GM12891 (cell line): ENCODE measurements at regions not wholly inside any gene's neighbourhood (a gene's known extent, or its start where the extent isn't known, plus 50 kb on each side); places are given as distances from the start of the nearest gene placed in this dataset.

Experiments used
- DNase-seq: peaks from one replicate; pipeline ENCODE4 v3.0.0; 2011; ENCODE audit warnings: low spot score; ENCODE audit not compliant: insufficient read length
- FAIRE-seq: peaks from 2 replicates; lab custom pipeline; 2011; peaks lifted over from hg19 to GRCh38; lab: Jason Lieb, UNC
- PAX5 ChIP-seq: IDR thresholded peaks from 2 replicates; pipeline ENCODE4 v1.6.1; 2011; ENCODE audit warnings: low read length, moderate library complexity, mild to moderate bottlenecking; ENCODE audit not compliant: insufficient read depth, severe bottlenecking
- POLR2A ChIP-seq: IDR thresholded peaks from 2 replicates; pipeline ENCODE4 v1.6.1; 2011; ENCODE audit warnings: low read depth, low read length, control low read depth
- POLR2AphosphoS5 ChIP-seq: IDR thresholded peaks from 2 replicates; pipeline ENCODE4 v1.6.1; 2011; ENCODE audit warnings: low read depth, low read length, control low read depth
- POU2F2 ChIP-seq: IDR thresholded peaks from 2 replicates; pipeline ENCODE4 v1.6.1; 2011; ENCODE audit warnings: low read depth, mild to moderate bottlenecking, control low read depth, low read length, moderate library complexity
- SPI1 ChIP-seq: IDR thresholded peaks from 2 replicates; pipeline ENCODE4 v1.6.1; 2011; ENCODE audit warnings: low read depth, low read length, control low read depth
- TAF1 ChIP-seq: IDR thresholded peaks from 2 replicates; pipeline ENCODE4 v1.6.1; 2011; ENCODE audit warnings: low read depth, low read length, control low read depth

GRCh38 chr7:159237022-159237653, 92.5 kb upstream of the VIPR2 start:
- DNase-seq: no peak
- no peak for TF ChIP-seq SPI1

GRCh38 chr7:159231017-159231416, 86.3 kb upstream of the VIPR2 start:
- no peak for TF ChIP-seq POLR2AphosphoS5
- TF ChIP-seq SPI1: no peak
- TF ChIP-seq TAF1: no peak
- no peak for TF ChIP-seq POU2F2
- no peak for TF ChIP-seq POLR2A
- FAIRE-seq (no peak), DNase-seq (no peak)

More at GRCh38 chr7:159237022-159237653, 92.5 kb upstream of the VIPR2 start:
- no peak for FAIRE-seq

- DNase-seq: no peak
- TF ChIP-seq SPI1 (no peak), POU2F2 (no peak), POLR2A (no peak), TAF1 (no peak), POLR2AphosphoS5 (no peak), PAX5 (no peak)
- no peak for FAIRE-seq
These were observed 85.2 kb upstream of the VIPR2 start for GRCh38 chr7:159229683-159230475.

GRCh38 chr7:159227433-159227832, 82.8 kb upstream of the VIPR2 start:
- no peak for TF ChIP-seq PAX5
- TF ChIP-seq POLR2A: no peak
- no peak for TF ChIP-seq SPI1
- TF ChIP-seq POU2F2: no peak
- no peak for TF ChIP-seq TAF1
- no peak for TF ChIP-seq POLR2AphosphoS5
- DNase-seq (no peak), FAIRE-seq (no peak)

- no peak for FAIRE-seq
- no peak for DNase-seq
- TF ChIP-seq POU2F2: no peak
- TF ChIP-seq PAX5: no peak
- no peak for TF ChIP-seq POLR2A
- TF ChIP-seq POLR2AphosphoS5: no peak
- no peak for TF ChIP-seq SPI1
- no peak for TF ChIP-seq TAF1
These were observed 81.5 kb upstream of the VIPR2 start for GRCh38 chr7:159226011-159226702.

GRCh38 chr7:159218607-159219006, 73.9 kb upstream of the VIPR2 start:
- TF ChIP-seq POLR2AphosphoS5: no peak
- TF ChIP-seq SPI1: no peak
- TF ChIP-seq TAF1: no peak
- TF ChIP-seq POLR2A: no peak
- no peak for TF ChIP-seq POU2F2
- no peak for TF ChIP-seq PAX5
- DNase-seq (no peak), FAIRE-seq (no peak)

- FAIRE-seq (no peak), DNase-seq (no peak)
- no peak for TF ChIP-seq POLR2AphosphoS5
- TF ChIP-seq POU2F2: no peak
- TF ChIP-seq POLR2A: no peak
- no peak for TF ChIP-seq TAF1
- TF ChIP-seq PAX5: no peak
- TF ChIP-seq SPI1: no peak
These were observed 73.5 kb upstream of the VIPR2 start for GRCh38 chr7:159218170-159218569.

GRCh38 chr7:159215076-159215475, 70.4 kb upstream of the VIPR2 start:
- DNase-seq (no peak), FAIRE-seq (no peak)
- no peak for TF ChIP-seq POLR2AphosphoS5
- no peak for TF ChIP-seq SPI1
- no peak for TF ChIP-seq POU2F2
- no peak for TF ChIP-seq PAX5
- TF ChIP-seq TAF1: no peak
- TF ChIP-seq POLR2A: no peak

GRCh38 chr7:159213253-159213652, 68.6 kb upstream of the VIPR2 start:
- DNase-seq (no peak), FAIRE-seq (no peak)
- TF ChIP-seq TAF1 (no peak), POLR2A (no peak), PAX5 (no peak), POU2F2 (no peak), POLR2AphosphoS5 (no peak), SPI1 (no peak)
